Endothelial cell of umbilical vein (primary cell): ENCODE measurements at regions not wholly inside any gene's neighbourhood (a gene's known extent, or its start where the extent isn't known, plus 50 kb on each side); places are given as distances from the start of the nearest gene placed in this dataset.

ENCODE experiments used
- BruUV-seq: library from RNA; stranded (reverse); fragments of 400-500 nt; replicated peaks from 2 replicates; lab custom pipeline; 2021; lab: Mats Ljungman, UMichigan
- CTCF ChIA-PET: fragments of 300-600, 350-600 bp; sonication (Branson Sonifier 250); formaldehyde crosslinking; loops from one replicate; lab custom pipeline; 2021; ENCODE audit warnings: antibody characterized with exemption, inconsistent platforms; lab: Charles Lee
- POLR2A ChIA-PET: fragments of 300-600, 350-600 bp; sonication (Branson Sonifier 250); formaldehyde crosslinking; loops from one replicate; lab custom pipeline; 2021; ENCODE audit warnings: antibody characterized with exemption, inconsistent platforms; lab: Charles Lee
- DNase-seq: peaks from one replicate; pipeline ENCODE4 v3.0.0-alpha.2; 2011; ENCODE audit warnings: low read depth, low spot score
- FAIRE-seq: peaks from 2 replicates; lab custom pipeline; 2011; peaks lifted over from hg19 to GRCh38; lab: Jason Lieb, UNC
- H2AFZ ChIP-seq: 2 replicates; pipeline ENCODE4 v1.6.0; 2012; ENCODE audit warnings: low read depth, low read length, control low read depth, inconsistent platforms
- H3K27ac ChIP-seq: 2 replicates; pipeline ENCODE4 v1.5.1; 2011; ENCODE audit warnings: low read depth, mild to moderate bottlenecking, control low read depth, low read length, moderate library complexity; ENCODE audit not compliant: insufficient read depth
- H3K27me3 ChIP-seq, 2 experiments: 2 replicates each; pipeline versions ENCODE4 v1.6.0 to v1.6.1; 2011; ENCODE audit warnings: low read length in 2 of 2, mixed read lengths in 1 of 2; ENCODE audit not compliant: control insufficient read depth in 2 of 2, insufficient read depth in 2 of 2
- H3K36me3 ChIP-seq, 2 experiments: 2 replicates in 1 of 2; 3 replicates in 1 of 2; pipeline ENCODE4 v1.5.1; 2011; ENCODE audit warnings: low read length in 2 of 2, mild to moderate bottlenecking in 1 of 2, moderate library complexity in 1 of 2; ENCODE audit not compliant: control insufficient read depth in 2 of 2, insufficient read depth in 2 of 2; ENCODE audit errors: extremely low read depth in 1 of 2
- H3K4me1 ChIP-seq: 3 replicates; pipeline ENCODE4 v1.5.1; 2011; ENCODE audit warnings: mild to moderate bottlenecking, low read length; ENCODE audit not compliant: control insufficient read depth, insufficient read depth; ENCODE audit errors: extremely low read depth
- H3K4me2 ChIP-seq: 2 replicates; pipeline ENCODE4 v1.6.1; 2011; ENCODE audit warnings: low read length, control low read depth, mixed read lengths; ENCODE audit not compliant: insufficient read depth
- H3K4me3 ChIP-seq, 3 experiments: fragments of 200-600 bp in 1 of 3; sonication (generic), shearing (Covaris generic) in 1 of 3; replicated peaks in 1 of 3; 2 replicates each; pipeline ENCODE4 v1.5.1; 2011 to 2016; ENCODE audit warnings: control low read depth in 3 of 3, low read length in 3 of 3, mild to moderate bottlenecking in 2 of 3, inconsistent platforms in 1 of 3, low read depth in 1 of 3, moderate library complexity in 1 of 3; ENCODE audit not compliant: insufficient read depth in 1 of 3
- H3K79me2 ChIP-seq: 2 replicates; pipeline ENCODE4 v1.6.0; 2012; ENCODE audit warnings: low read length, inconsistent platforms; ENCODE audit not compliant: control insufficient read depth, insufficient read depth
- H3K9ac ChIP-seq: replicated peaks from 2 replicates; pipeline ENCODE3; 2011; ENCODE audit warnings: low read length, control low read depth; ENCODE audit not compliant: insufficient read depth; ENCODE audit errors: extremely low read depth
- H3K9me1 ChIP-seq: replicated peaks from 3 replicates; pipeline ENCODE4 v1.6.0; 2011; ENCODE audit warnings: mild to moderate bottlenecking, low read length; ENCODE audit not compliant: control insufficient read depth, insufficient read depth; ENCODE audit errors: extremely low read depth
- H3K9me3 ChIP-seq: replicated peaks from 2 replicates; pipeline ENCODE4 v1.5.1; 2012; ENCODE audit warnings: low read length, inconsistent platforms; ENCODE audit not compliant: control insufficient read depth, insufficient read depth
- H4K20me1 ChIP-seq: replicated peaks from 2 replicates; pipeline ENCODE3; 2011; ENCODE audit warnings: mild to moderate bottlenecking, low read length; ENCODE audit not compliant: control insufficient read depth, insufficient read depth; ENCODE audit errors: extremely low read depth
- EZH2 ChIP-seq: IDR thresholded peaks from 2 replicates; pipeline ENCODE4 v1.6.1; 2012; ENCODE audit warnings: borderline replicate concordance, low read depth, mild to moderate bottlenecking, moderate library complexity, low read length, inconsistent platforms; ENCODE audit not compliant: severe bottlenecking
- GATA2 ChIP-seq: IDR thresholded peaks from 2 replicates; pipeline ENCODE4 v1.7.0; 2011; ENCODE audit warnings: low read depth, mild to moderate bottlenecking, moderate library complexity, mixed read lengths, low read length; ENCODE audit not compliant: insufficient read length, insufficient read depth
- MYC ChIP-seq: IDR thresholded peaks from one replicate; pipeline ENCODE4 v1.6.1; 2011; ENCODE audit warnings: mild to moderate bottlenecking, low read depth, low read length
- POLR2AphosphoS5 ChIP-seq: IDR thresholded peaks from 2 replicates; pipeline ENCODE4 v1.6.1; 2012; ENCODE audit warnings: low read depth, mild to moderate bottlenecking, control low read depth, low read length, moderate library complexity; ENCODE audit not compliant: insufficient read depth
- dilution Hi-C: fragments of 300-500 bp; cut with MboI; formaldehyde crosslinking; loops from one replicate; pipeline ENCODE4 v1.15.0; 2019; ENCODE audit warnings: low sequenced_read_pairs; ENCODE audit not compliant: extremely low pct_ligation_motif_present
- intact Hi-C: fragments of 100-400 bp; cut with micrococcal nuclease; formaldehyde crosslinking; loops from one replicate; pipeline ENCODE4 v1.10.0; 2022
- TF ChIP-seq, protein P1 (sequence below): IDR thresholded peaks from 2 replicates; pipeline ENCODE4 v1.6.1; 2011; ENCODE audit not compliant: insufficient read depth, insufficient read length

DNA sequence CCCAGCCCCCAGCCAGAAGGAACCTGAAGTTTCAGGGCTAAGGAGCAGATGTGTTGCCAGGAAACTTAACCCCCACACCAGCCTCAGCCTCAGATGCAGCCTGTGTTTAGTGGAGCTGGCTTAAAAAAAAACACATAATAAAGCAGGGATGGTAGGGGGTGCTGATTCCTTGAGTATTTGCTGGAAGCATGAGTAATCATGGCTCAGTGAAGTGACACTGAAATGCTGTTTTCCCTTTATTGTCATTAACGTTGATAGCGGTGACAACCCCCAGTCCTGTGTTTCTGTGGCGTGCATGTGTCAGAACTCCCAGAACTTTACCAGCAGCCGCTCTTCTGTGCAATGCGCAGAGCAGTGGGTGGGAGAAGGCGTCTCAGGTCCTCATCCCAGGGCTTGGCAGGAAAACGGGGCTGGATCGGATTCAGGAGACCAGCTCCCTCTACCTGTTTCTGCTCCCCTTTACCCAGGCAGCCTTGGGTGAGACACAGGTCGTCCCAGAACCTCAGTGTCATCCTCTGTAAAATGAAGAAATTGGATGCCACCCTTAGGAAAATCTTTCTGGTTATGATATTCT is 1282.1 kb downstream of the TBC1D22A start:
- H3K27ac ChIP-seq, result no peak overlapping the region
- no peak overlapping the region for H3K4me2 ChIP-seq
- no peak for DNase-seq
- H3K4me3 ChIP-seq, result no peak overlapping the region
- H4K20me1 ChIP-seq, result no peaks in the 10 kb centered on the region
- H3K36me3 ChIP-seq, result no peaks in the 10 kb centered on the region
- peaks cover 6% of the 10 kb centered on the region for H3K9me3 ChIP-seq
- no TSS peak for BruUV-seq
- TF ChIP-seq EZH2 (no peak), GATA2 (no peak)
- TF ChIP-seq, protein P1, sequence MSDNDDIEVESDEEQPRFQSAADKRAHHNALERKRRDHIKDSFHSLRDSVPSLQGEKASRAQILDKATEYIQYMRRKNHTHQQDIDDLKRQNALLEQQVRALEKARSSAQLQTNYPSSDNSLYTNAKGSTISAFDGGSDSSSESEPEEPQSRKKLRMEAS, result no peak
- no peaks in the 10 kb centered on the region for H3K4me1 ChIP-seq
- no peak overlapping the region for H3K9ac ChIP-seq
- POLR2A ChIA-PET, result no interaction called here
- no peaks in the 10 kb centered on the region for H3K27me3 ChIP-seq
- H2AFZ ChIP-seq, result no peak overlapping the region
- no peak for FAIRE-seq
- no peaks in the 10 kb centered on the region for H3K9me1 ChIP-seq
- dilution Hi-C loops, result no loop called here
- CTCF ChIA-PET, result interaction anchor here (1.6 kb wide), 1 partner anchor 48 kb away, joined by 4 read pairs; no protein-coding TSS in a partner anchor
- no peaks in the 10 kb centered on the region for H3K79me2 ChIP-seq
- intact Hi-C loops, result no loop called here

DNA sequence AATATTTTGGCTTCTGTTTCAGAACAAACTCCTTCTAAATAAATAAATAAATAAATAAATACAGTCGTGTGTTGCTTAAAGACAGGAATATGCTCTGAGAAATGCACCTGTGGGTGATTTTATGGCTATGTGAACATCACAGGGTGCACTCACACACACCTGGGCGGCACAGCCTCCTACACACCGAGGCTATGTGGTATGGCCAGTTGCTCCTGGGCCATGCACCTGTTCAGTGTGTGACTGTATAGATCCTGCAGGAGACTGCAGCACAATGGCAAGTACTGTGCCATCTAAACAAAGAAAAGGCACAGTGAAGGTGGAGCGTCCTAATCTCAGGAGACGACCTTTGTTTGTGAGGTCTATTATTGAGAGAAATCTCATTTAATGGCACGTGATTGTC is 1281.1 kb downstream of the TBC1D22A start:
- POLR2A ChIA-PET, result no interaction called here
- BruUV-seq, result no TSS peak
- H2AFZ ChIP-seq, result no peak overlapping the region
- H4K20me1 ChIP-seq, result no peaks in the 10 kb centered on the region
- H3K9me1 ChIP-seq, result no peaks in the 10 kb centered on the region
- no peaks in the 10 kb centered on the region for H3K36me3 ChIP-seq
- FAIRE-seq, result no peak
- no peaks in the 10 kb centered on the region for H3K27me3 ChIP-seq
- no peak overlapping the region for H3K9ac ChIP-seq
- no peak overlapping the region for H3K27ac ChIP-seq
- no peaks in the 10 kb centered on the region for H3K4me1 ChIP-seq
- dilution Hi-C loops (no loop called here), intact Hi-C loops (no loop called here)
- DNase-seq, result no peak
- TF ChIP-seq GATA2, result no peak
- TF ChIP-seq POLR2AphosphoS5, result no peak
- no peak for TF ChIP-seq MYC
- no peak for TF ChIP-seq EZH2
- no peak overlapping the region for H3K4me3 ChIP-seq
- H3K4me2 ChIP-seq, result no peak overlapping the region
- CTCF ChIA-PET, result no interaction called here
- no peaks in the 10 kb centered on the region for H3K79me2 ChIP-seq
- peaks cover 6% of the 10 kb centered on the region for H3K9me3 ChIP-seq
